ENCODE measurements at regions not wholly inside any gene's neighbourhood (a gene's known extent, or its start where the extent isn't known, plus 50 kb on each side); places are given as distances from the start of the nearest gene placed in this dataset.
A peak's percentile ranks its signal among the peaks of the same experiment; 100 is the strongest.

DNA sequence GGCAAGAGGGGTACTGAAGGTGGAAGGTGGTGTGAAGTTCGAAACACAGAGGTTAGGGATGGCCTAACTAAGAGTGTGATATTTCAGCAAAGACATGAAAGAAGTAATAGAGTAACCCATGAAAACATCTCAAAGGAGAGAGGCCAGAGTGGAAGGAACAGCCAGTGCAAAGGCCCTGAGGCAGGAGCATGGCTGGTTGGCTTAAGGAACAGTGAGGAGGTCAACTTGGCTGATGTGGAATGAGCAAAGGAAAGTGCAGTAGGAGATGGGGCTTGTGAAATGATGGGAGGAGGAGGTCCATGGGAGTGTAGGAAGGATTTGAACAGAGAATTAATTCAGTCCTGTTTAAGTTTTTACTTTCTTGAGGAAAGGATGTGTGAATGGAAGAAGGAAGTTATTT, 178.3 kb upstream of the ZNF608 start:
- DNase-seq (ENCODE audit: low read depth): no peak
- TF ChIP-seq, protein P1, sequence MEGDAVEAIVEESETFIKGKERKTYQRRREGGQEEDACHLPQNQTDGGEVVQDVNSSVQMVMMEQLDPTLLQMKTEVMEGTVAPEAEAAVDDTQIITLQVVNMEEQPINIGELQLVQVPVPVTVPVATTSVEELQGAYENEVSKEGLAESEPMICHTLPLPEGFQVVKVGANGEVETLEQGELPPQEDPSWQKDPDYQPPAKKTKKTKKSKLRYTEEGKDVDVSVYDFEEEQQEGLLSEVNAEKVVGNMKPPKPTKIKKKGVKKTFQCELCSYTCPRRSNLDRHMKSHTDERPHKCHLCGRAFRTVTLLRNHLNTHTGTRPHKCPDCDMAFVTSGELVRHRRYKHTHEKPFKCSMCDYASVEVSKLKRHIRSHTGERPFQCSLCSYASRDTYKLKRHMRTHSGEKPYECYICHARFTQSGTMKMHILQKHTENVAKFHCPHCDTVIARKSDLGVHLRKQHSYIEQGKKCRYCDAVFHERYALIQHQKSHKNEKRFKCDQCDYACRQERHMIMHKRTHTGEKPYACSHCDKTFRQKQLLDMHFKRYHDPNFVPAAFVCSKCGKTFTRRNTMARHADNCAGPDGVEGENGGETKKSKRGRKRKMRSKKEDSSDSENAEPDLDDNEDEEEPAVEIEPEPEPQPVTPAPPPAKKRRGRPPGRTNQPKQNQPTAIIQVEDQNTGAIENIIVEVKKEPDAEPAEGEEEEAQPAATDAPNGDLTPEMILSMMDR (conservative IDR thresholded peaks at IDR 0.05; ENCODE audit: control insufficient read depth, insufficient read depth, low read depth, low read length): no peak
- no peak overlapping the region for H3K4me3 ChIP-seq (ENCODE audit: control insufficient read depth, low read depth, low read length)

DNA sequence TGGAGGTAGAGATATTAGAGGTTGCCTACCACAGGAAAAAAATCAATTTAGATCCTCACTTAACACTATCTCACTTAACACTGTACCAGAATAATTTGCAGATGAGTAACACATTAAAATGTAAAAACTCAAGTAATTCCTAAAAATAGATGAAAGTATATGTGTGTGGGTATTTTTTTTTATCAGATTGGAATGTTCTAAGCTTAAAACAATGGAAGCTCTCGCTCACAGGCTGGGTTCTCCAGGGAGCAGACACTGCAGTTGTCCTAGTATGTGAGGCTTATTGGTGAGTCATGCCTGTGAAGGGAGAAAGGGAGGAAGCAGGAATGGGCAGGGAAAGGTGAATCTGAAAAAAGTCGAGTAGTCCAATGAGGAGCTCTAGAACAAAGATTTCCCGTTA, 181.3 kb upstream of the ZNF608 start:
- no peak overlapping the region for H3K4me3 ChIP-seq (ENCODE audit: control insufficient read depth, low read depth, low read length)
- DNase-seq (ENCODE audit: low read depth): peak; percentile 49
- TF ChIP-seq, protein P1 (conservative IDR thresholded peaks at IDR 0.05; ENCODE audit: control insufficient read depth, insufficient read depth, low read depth, low read length): no peak

DNA sequence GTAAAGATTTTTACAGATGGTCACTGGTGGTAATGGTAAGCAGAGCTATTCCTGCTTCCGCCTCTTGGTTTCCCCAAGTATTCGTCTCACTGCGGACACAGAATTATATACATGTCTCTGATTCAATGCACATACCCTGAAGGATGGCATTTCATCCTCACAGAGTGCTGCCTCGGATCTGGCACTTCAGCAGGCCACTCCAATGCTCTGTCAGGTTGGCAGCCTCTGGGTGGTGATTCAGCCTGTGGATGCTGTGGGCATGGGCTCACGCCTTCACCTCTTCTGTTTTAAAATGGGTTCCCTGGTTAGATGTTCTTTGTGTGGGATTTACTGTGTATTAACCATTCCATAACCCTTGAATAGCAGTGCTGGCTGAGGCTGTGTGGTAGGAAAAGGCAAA, 182.6 kb upstream of the ZNF608 start:
- TF ChIP-seq, protein P1 (conservative IDR thresholded peaks at IDR 0.05; ENCODE audit: control insufficient read depth, insufficient read depth, low read depth, low read length): no peak
- no peak for DNase-seq (ENCODE audit: low read depth)

DNA sequence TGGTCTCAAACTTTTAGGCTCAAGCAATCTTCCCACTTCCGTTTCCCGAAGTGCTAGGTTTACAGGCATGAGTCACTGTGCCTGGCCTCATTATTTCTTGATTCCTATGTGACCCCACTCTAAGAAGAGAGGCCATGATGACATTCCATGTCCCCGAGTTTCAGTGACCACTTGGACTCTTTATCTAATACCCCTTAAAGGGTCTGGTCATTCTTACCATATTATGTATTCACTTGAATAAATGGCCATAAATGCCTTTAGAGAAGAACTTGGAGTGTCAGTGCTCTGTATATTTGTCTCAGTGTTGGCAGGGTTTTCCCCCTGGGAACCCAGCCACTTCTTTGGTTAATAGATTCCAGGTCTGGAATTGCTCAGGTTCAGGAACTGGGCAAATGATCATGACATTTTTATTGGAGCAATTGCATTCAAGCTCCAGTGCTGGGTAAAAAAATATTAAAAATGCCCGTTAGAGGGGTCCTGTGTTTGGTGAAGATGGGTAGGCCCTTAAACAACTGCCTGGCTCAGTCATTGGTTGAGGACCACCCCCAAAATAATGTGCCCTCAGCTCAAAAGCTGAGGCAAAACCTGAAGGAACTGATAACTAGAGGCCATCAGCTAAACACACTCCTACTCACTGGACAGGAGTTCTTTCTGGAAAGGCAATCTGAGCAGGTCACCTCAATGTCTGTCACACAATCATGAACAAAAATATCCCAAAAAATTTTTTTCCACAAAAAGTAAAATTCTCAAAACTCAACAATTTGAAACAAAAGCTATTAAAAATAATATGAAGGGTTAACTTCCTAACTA, 186.6 kb upstream of the ZNF608 start:
- TF ChIP-seq, protein P1 (conservative IDR thresholded peaks at IDR 0.05; ENCODE audit: control insufficient read depth, insufficient read depth, low read depth, low read length): no peak
- DNase-seq (ENCODE audit: low read depth): peak; percentile 65
- H3K4me3 ChIP-seq (ENCODE audit: control insufficient read depth, low read depth, low read length): no peak overlapping the region

More for the DNA sequence above, 182.6 kb upstream of the ZNF608 start:
- no peak overlapping the region for H3K4me3 ChIP-seq (ENCODE audit: control insufficient read depth, low read depth, low read length)

DNA sequence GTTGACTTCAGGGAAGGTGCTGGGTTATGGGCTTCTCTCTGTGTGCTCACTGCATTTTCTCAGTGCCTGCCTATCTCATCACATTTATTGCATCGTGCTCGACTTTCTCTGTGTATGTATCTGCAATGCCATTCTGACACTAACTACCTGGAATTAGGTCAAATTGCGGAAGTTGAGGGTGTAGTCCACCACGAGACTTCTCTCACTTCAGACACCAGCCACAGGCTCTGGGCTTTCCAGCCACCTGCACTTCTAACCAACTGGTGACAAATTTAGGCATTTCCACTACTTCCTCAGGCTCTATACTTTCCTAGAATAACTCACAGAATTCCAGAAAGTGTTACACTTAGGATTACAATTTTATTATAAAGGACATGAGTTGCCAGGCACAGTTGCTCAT, 188.6 kb upstream of the ZNF608 start:
- H3K4me3 ChIP-seq (ENCODE audit: control insufficient read depth, low read depth, low read length): no peak overlapping the region
- TF ChIP-seq, protein P1 (conservative IDR thresholded peaks at IDR 0.05; ENCODE audit: control insufficient read depth, insufficient read depth, low read depth, low read length): no peak
- no peak for DNase-seq (ENCODE audit: low read depth)

DNA sequence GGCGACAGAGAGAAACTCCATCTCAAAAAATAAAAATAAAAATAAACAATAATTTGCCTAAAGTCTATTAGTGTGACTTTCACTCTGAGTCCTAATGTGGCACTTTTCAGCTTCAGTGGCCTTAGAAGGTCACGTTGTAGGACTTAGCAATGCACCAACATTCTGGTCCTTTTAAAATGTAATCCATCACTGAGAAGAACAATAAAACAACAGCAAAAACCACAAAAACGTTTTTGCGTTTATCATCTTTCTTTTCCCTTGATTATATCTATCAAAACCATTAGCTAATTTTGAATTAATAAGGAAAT, 190.1 kb upstream of the ZNF608 start:
- TF ChIP-seq, protein P1 (conservative IDR thresholded peaks at IDR 0.05; ENCODE audit: control insufficient read depth, insufficient read depth, low read depth, low read length): no peak
- DNase-seq (ENCODE audit: low read depth): no peak
- H3K4me3 ChIP-seq (ENCODE audit: control insufficient read depth, low read depth, low read length): no peak overlapping the region

All from fibroblast of mammary gland (primary cell).